Kidney capillary endothelial cell (primary cell): ENCODE measurements at regions not wholly inside any gene's neighbourhood (a gene's known extent, or its start where the extent isn't known, plus 50 kb on each side); places are given as distances from the start of the nearest gene placed in this dataset.
"Not testable (repeated sequence)": the region's sequence is repeated elsewhere in the genome, so short reads cannot be mapped to it uniquely, and the experiment has no call there.

Experiments
- DNase-seq: peaks from one replicate; pipeline ENCODE4 v3.0.0-alpha.2; 2018; ENCODE audit warnings: low spot score

- DNase-seq = peak; percentile 77
Observed at GRCh38 chr1:184854496-184855140, 100.0 kb upstream of the EDEM3 start.

GRCh38 chr1:184854036-184854435, 99.4 kb upstream of the EDEM3 start:
- DNase-seq = no peak

GRCh38 chr1:184851822-184852746, 97.4 kb upstream of the EDEM3 start:
- no peak for DNase-seq

GRCh38 chr1:184843732-184844495, 89.3 kb upstream of the EDEM3 start:
- DNase-seq = no peak

GRCh38 chr1:184840596-184840995, 85.9 kb upstream of the EDEM3 start:
- no peak for DNase-seq

GRCh38 chr1:184838504-184838951, 83.9 kb upstream of the EDEM3 start:
- no peak for DNase-seq

- DNase-seq = no peak
Observed at GRCh38 chr1:184836934-184837895, 82.6 kb upstream of the EDEM3 start.

GRCh38 chr1:184836141-184836540, 81.5 kb upstream of the EDEM3 start:
- DNase-seq = no peak

- DNase-seq = not testable (repeated sequence)
Observed at GRCh38 chr1:184833994-184834393, 79.3 kb upstream of the EDEM3 start.

GRCh38 chr1:184832517-184832916, 77.9 kb upstream of the EDEM3 start:
- no peak for DNase-seq

GRCh38 chr1:184829496-184829895, 74.8 kb upstream of the EDEM3 start:
- DNase-seq = not testable (repeated sequence)

- no peak for DNase-seq
Observed at GRCh38 chr1:184828369-184828717, 73.7 kb upstream of the EDEM3 start.

GRCh38 chr1:184827600-184828368, 73.1 kb upstream of the EDEM3 start:
- no peak for DNase-seq

- no peak for DNase-seq
Observed at GRCh38 chr1:184826001-184826400, 71.3 kb upstream of the EDEM3 start.

GRCh38 chr1:184825571-184825970, 70.9 kb upstream of the EDEM3 start:
- no peak for DNase-seq

- no peak for DNase-seq
Observed at GRCh38 chr1:184824691-184825323, 70.1 kb upstream of the EDEM3 start.

GRCh38 chr1:184823080-184823479, 68.4 kb upstream of the EDEM3 start:
- no peak for DNase-seq

GRCh38 chr1:184822267-184822666, 67.6 kb upstream of the EDEM3 start:
- no peak for DNase-seq

GRCh38 chr1:184821658-184822057, 67.0 kb upstream of the EDEM3 start:
- no peak for DNase-seq

- DNase-seq = no peak
Observed at GRCh38 chr1:184820956-184821355, 66.3 kb upstream of the EDEM3 start.
